ENCODE measurements at regions not wholly inside any gene's neighbourhood (a gene's known extent, or its start where the extent isn't known, plus 50 kb on each side); places are given as distances from the start of the nearest gene placed in this dataset.

- intact Hi-C loops (cut with DNase I, micrococcal nuclease), result no loop called here
- TF ChIP-seq CTCF (IDR thresholded peaks at IDR 0.05), result no peak
- H3K9me3 ChIP-seq, result no peaks in the 10 kb centered on the region
- no peaks in the 10 kb centered on the region for H3K36me3 ChIP-seq (ENCODE audit: low read depth)
- ATAC-seq, result no peak
- H3K4me1 ChIP-seq (ENCODE audit: low read depth), result no peaks in the 10 kb centered on the region
- H3K4me3 ChIP-seq, result no peak overlapping the region
- no peak for DNase-seq
Measured at GRCh38 chr6:98547634-98548033, 286.7 kb upstream of the POU3F2 start.

DNA sequence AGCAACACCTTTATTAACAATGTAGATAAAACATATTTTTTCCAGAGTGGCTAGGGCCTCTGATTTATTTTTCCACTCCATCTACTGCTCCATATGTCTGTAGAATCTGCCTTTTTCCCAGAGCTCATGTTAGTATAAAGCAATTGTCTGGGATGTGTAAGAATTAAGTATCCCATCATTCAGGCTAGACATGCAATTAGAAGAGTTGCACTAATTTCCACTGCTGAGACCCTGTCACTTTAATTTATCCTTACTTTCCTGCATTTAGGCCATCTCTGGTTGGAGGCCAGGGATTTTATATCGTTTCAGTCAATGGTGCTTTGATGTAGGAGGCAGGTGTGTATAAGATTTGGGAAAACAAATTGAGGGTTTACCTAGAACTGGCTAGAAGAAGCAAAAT is 286.1 kb upstream of the POU3F2 start:
- no peak for ATAC-seq
- Histone ChIP-seq H3K4me1 (ENCODE audit: low read depth) (no peaks in the 10 kb centered on the region), H3K36me3 (ENCODE audit: low read depth) (no peaks in the 10 kb centered on the region), H3K9me3 (no peaks in the 10 kb centered on the region), H3K4me3 (no peak overlapping the region)
- intact Hi-C loops (cut with DNase I, micrococcal nuclease), result no loop called here
- no peak for DNase-seq
- TF ChIP-seq CTCF (IDR thresholded peaks at IDR 0.05), result no peak

DNA sequence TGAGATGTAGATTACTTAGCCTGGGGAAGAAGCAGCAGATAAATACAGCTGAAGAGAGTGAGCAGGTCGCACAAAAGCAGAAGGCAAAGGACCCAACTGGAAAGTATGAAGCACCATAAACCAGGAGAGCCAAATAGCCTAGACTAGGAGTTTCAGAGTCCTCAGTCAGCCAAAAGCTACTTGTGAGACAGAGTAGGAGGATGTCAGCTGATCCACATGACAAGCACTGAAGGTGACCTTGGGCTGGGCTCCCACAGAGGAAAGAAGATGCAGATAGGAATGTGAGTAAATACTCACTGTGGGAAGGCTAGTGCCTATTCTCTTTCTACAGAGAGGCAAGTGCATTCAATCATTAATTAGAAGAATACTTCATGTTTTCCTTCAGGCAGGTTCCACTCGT is 274.0 kb upstream of the POU3F2 start:
- no peak for TF ChIP-seq CTCF (IDR thresholded peaks at IDR 0.05)
- H3K9me3 ChIP-seq, result no peaks in the 10 kb centered on the region
- H3K4me1 ChIP-seq (ENCODE audit: low read depth), result no peaks in the 10 kb centered on the region
- H3K36me3 ChIP-seq (ENCODE audit: low read depth), result no peaks in the 10 kb centered on the region
- intact Hi-C loops (cut with DNase I, micrococcal nuclease), result no loop called here
- H3K4me3 ChIP-seq, result no peak overlapping the region
- DNase-seq, result no peak
- ATAC-seq, result no peak

- ATAC-seq (no peak), DNase-seq (no peak)
- intact Hi-C loops (cut with DNase I, micrococcal nuclease), result no loop called here
- Histone ChIP-seq H3K9me3 (no peaks in the 10 kb centered on the region), H3K4me1 (ENCODE audit: low read depth) (no peaks in the 10 kb centered on the region), H3K4me3 (no peak overlapping the region), H3K36me3 (ENCODE audit: low read depth) (no peaks in the 10 kb centered on the region)
- no peak for TF ChIP-seq CTCF (IDR thresholded peaks at IDR 0.05)
Measured at GRCh38 chr6:98560841-98561240, 273.5 kb upstream of the POU3F2 start.

GRCh38 chr6:98566126-98566525 is 268.2 kb upstream of the POU3F2 start:
- intact Hi-C loops (cut with DNase I, micrococcal nuclease), result no loop called here
- no peak overlapping the region for H3K4me3 ChIP-seq
- no peak for TF ChIP-seq CTCF (IDR thresholded peaks at IDR 0.05)
- no peaks in the 10 kb centered on the region for H3K4me1 ChIP-seq (ENCODE audit: low read depth)
- H3K36me3 ChIP-seq (ENCODE audit: low read depth), result no peaks in the 10 kb centered on the region
- no peak for ATAC-seq
- H3K9me3 ChIP-seq, result no peaks in the 10 kb centered on the region
- DNase-seq, result no peak

DNA sequence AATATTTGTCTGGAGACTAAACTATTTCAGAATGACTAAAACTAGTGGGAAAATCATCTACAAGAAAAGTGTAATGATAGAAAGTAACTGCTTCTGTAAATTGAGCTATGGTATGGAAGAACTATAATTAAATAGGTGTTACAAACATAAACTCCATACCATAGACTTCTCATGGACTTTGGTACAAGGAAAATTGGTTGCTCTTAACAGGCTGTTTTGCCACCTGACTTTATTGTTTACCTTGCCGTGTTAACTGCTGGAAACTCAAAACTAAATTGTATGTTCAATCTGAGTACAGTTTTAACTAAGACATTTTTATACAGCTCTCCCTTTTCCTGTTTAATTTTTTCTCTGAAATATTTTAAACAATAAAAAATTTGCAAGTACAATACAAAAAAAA is 261.8 kb upstream of the POU3F2 start:
- TF ChIP-seq CTCF (IDR thresholded peaks at IDR 0.05), result no peak
- Histone ChIP-seq H3K9me3 (no peaks in the 10 kb centered on the region), H3K4me3 (no peak overlapping the region), H3K4me1 (ENCODE audit: low read depth) (peaks cover 18% of the 10 kb centered on the region), H3K36me3 (ENCODE audit: low read depth) (no peaks in the 10 kb centered on the region)
- DNase-seq, result peak in 1 of 3 donors; percentile 17
- ATAC-seq, result peak; percentile 86
- intact Hi-C loops (cut with DNase I, micrococcal nuclease), result no loop called here
